SK-N-SH (cell line): ENCODE measurements at regions not wholly inside any gene's neighbourhood (a gene's known extent, or its start where the extent isn't known, plus 50 kb on each side); places are given as distances from the start of the nearest gene placed in this dataset.

ENCODE experiments used
- CHD2 ChIP-seq: fragments of 150-350 bp; IDR thresholded peaks from 2 replicates; pipeline ENCODE4 v1.6.1; 2018; ENCODE audit warnings: low read length; ENCODE audit not compliant: partially characterized antibody
- CTCF ChIP-seq: fragments of 200-600 bp; sonication (generic); IDR thresholded peaks from 2 replicates; pipeline ENCODE4 v1.6.1; 2017; ENCODE audit warnings: antibody characterized with exemption, mild to moderate bottlenecking, moderate library complexity
- ELF1 ChIP-seq: IDR thresholded peaks from 2 replicates; pipeline ENCODE4 v1.4.0; 2012
- EP300 ChIP-seq, 2 experiments: IDR thresholded peaks; 2 replicates each; pipeline versions ENCODE4 v1.4.0 to v1.6.1; 2012; ENCODE audit warnings: borderline replicate concordance in 1 of 2, low read depth in 1 of 2, low read length in 1 of 2
- FOXM1 ChIP-seq: IDR thresholded peaks from 2 replicates; pipeline ENCODE4 v1.4.0; 2012; ENCODE audit warnings: low read depth, mild to moderate bottlenecking
- GABPA ChIP-seq: IDR thresholded peaks from 2 replicates; pipeline ENCODE4 v1.4.0; 2012; ENCODE audit warnings: low read depth, mild to moderate bottlenecking
- MAX ChIP-seq: IDR thresholded peaks from 2 replicates; pipeline ENCODE4 v1.4.0; 2012; ENCODE audit warnings: low read depth
- NRF1 ChIP-seq: IDR thresholded peaks from 2 replicates; pipeline ENCODE4 v1.6.1; 2012; ENCODE audit warnings: low read depth, mild to moderate bottlenecking, low read length
- POLR2AphosphoS5 ChIP-seq: IDR thresholded peaks from 2 replicates; pipeline ENCODE4 v1.6.1; 2012; ENCODE audit warnings: low read depth, low read length
- SIN3A ChIP-seq: IDR thresholded peaks from 2 replicates; pipeline ENCODE4 v1.6.1; 2012; ENCODE audit warnings: low read depth, mild to moderate bottlenecking, low read length, moderate library complexity, borderline replicate concordance
- TAF1 ChIP-seq: IDR thresholded peaks from 2 replicates; pipeline ENCODE4 v1.6.1; 2012; ENCODE audit warnings: low read depth, mild to moderate bottlenecking, low read length, moderate library complexity, borderline replicate concordance
- ZBTB33 ChIP-seq: IDR thresholded peaks from 2 replicates; pipeline ENCODE4 v1.4.0; 2012; ENCODE audit warnings: low read depth, borderline replicate concordance

- TF ChIP-seq CTCF (no peak), MAX (no peak), ZBTB33 (no peak), SIN3A (no peak), NRF1 (no peak), EP300 (IDR thresholded peaks at IDR 0.05; ENCODE audit: borderline replicate concordance in 1 of 2, low read depth in 1 of 2, low read length in 1 of 2) (no peak), POLR2AphosphoS5 (no peak), TAF1 (no peak), GABPA (no peak), ELF1 (no peak), FOXM1 (no peak), CHD2 (no peak)
Observed at GRCh38 chr12:91877022-91877421, 268.6 kb downstream of the BTG1 start.
